GM23248 (cell line): ENCODE measurements at regions not wholly inside any gene's neighbourhood (a gene's known extent, or its start where the extent isn't known, plus 50 kb on each side); places are given as distances from the start of the nearest gene placed in this dataset.

Experiments
- EZH2 ChIP-seq: fragments of 200-600 bp; sonication (generic); IDR thresholded peaks from 2 replicates; pipeline ENCODE4 v1.6.1; 2018; ENCODE audit warnings: antibody characterized with exemption, mild to moderate bottlenecking; ENCODE audit not compliant: insufficient read depth, poor library complexity, severe bottlenecking
- EZH2phosphoT487 ChIP-seq: fragments of 200-600 bp; sonication (generic); IDR thresholded peaks from 2 replicates; pipeline ENCODE4 v1.6.1; 2018; ENCODE audit warnings: antibody characterized with exemption, moderate library complexity, mild to moderate bottlenecking, low read depth; ENCODE audit not compliant: insufficient read depth

DNA sequence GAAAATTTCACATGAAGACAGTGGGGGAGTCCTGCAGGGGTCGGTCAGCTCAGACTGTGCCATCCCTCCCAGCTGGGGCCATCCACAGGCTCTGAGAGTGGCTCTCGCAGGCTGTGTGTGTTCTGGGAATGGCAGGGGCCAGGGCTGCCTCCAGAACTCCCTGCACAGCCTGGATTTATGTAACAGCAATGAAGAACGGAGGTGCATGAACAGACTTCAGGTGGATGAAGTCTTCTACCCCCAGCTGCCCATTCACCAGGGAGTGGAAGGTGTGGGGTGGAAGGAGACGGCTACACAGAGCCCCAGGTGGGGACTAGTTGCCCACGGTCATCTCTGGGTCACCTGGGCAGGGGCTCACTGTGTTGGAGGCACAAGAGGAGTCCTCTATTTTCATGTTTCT, 56.1 kb upstream of the HDAC4 start:
- TF ChIP-seq EZH2phosphoT487 (no peak), EZH2 (no peak)
